Uterus (tissue), 2 donors: ENCODE measurements at regions not wholly inside any gene's neighbourhood (a gene's known extent, or its start where the extent isn't known, plus 50 kb on each side); places are given as distances from the start of the nearest gene placed in this dataset.

ENCODE experiments used
- POLR2A ChIP-seq, 2 donors: fragments of 450-650 bp; IDR thresholded peaks; one replicate each; pipeline ENCODE4 v1.6.1; 2016; ENCODE audit warnings: antibody characterized with exemption in 2 of 2, mild to moderate bottlenecking in 1 of 2, moderate library complexity in 1 of 2
- TF ChIP-seq, protein P1 (sequence below), 4 experiments: fragments of 200-600 bp in 2 of 4; fragments of 450-650 bp in 2 of 4; sonication (generic) in 2 of 4; IDR thresholded peaks; one replicate each; pipeline ENCODE4 v1.5.1; 2016 to 2019; ENCODE audit warnings: antibody characterized with exemption in 4 of 4, mild to moderate bottlenecking in 2 of 4, moderate library complexity in 1 of 4

DNA sequence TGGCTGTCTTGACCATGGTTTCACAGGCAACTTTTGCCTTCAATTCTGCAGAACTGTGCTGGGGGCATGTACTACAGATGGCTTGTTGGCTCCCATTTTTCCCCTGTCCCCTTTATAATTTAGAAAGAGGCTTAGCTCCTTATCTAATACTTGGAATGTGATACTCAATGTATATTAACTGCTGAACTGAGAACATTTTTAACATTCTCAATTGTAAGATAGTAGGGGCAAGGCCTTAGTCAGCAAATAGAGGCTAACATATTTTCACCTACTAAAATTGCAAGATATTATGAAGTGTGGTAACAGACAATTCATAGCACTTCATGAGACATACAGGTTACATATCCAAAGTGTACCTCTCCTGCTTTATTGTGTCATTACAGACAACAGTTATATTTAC, 118.1 kb upstream of the ZNF366 start:
- no peak for TF ChIP-seq POLR2A (IDR thresholded peaks at IDR 0.05)
- TF ChIP-seq, protein P1, sequence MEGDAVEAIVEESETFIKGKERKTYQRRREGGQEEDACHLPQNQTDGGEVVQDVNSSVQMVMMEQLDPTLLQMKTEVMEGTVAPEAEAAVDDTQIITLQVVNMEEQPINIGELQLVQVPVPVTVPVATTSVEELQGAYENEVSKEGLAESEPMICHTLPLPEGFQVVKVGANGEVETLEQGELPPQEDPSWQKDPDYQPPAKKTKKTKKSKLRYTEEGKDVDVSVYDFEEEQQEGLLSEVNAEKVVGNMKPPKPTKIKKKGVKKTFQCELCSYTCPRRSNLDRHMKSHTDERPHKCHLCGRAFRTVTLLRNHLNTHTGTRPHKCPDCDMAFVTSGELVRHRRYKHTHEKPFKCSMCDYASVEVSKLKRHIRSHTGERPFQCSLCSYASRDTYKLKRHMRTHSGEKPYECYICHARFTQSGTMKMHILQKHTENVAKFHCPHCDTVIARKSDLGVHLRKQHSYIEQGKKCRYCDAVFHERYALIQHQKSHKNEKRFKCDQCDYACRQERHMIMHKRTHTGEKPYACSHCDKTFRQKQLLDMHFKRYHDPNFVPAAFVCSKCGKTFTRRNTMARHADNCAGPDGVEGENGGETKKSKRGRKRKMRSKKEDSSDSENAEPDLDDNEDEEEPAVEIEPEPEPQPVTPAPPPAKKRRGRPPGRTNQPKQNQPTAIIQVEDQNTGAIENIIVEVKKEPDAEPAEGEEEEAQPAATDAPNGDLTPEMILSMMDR (IDR thresholded peaks at IDR 0.05), result no peak
